ENCODE measurements at regions not wholly inside any gene's neighbourhood (a gene's known extent, or its start where the extent isn't known, plus 50 kb on each side); places are given as distances from the start of the nearest gene placed in this dataset.
"Not testable (repeated sequence)": the region's sequence is repeated elsewhere in the genome, so short reads cannot be mapped to it uniquely, and the experiment has no call there.

DNA sequence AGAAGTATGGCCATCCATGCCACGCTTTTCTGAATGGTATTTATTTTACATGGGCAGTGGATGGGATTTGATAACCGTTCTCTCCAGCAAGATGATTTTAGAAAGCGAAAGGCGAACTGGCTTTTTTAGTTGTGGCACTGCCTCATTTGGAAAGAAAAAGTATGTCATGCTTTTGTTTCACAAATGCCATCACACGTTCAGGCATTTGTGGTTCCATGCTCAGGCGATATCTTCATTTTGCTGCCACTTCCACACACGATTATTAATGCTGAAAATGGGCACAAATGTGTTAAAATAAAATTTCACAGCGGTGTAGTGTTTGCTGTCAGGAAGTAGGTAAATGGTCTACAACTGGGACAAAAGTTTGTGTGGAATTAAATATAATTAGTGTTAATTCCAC, 328.1 kb downstream of the BCL2L11 start:
- H3K9me3 ChIP-seq (ENCODE audit: control insufficient read depth in 2 of 2, insufficient read depth in 1 of 2, low read length in 1 of 2); H3K4me1 ChIP-seq (ENCODE audit: control insufficient read depth in 2 of 2, insufficient read depth in 2 of 2, low read length in 2 of 2); H3K4me3 ChIP-seq (ENCODE audit: low read length in 2 of 2); H3K36me3 ChIP-seq (ENCODE audit: control insufficient read depth in 2 of 2, insufficient read depth in 2 of 2, low read length in 1 of 2); DNase-seq (ENCODE audit: low read depth in 6 of 9, low spot score in 9 of 9); H3K27ac ChIP-seq (ENCODE audit: low read depth in 1 of 2, low read length in 1 of 2); H3K27me3 ChIP-seq (ENCODE audit: control insufficient read depth in 2 of 2, insufficient read depth in 1 of 2, low read length in 1 of 2): not testable (repeated sequence)
- no CpG with 5 or more reads among the region's 8 CpGs for WGBS

GRCh38 chr2:111450526-111450925, 329.8 kb downstream of the BCL2L11 start:
- DNase-seq (ENCODE audit: low read depth in 6 of 9, low spot score in 9 of 9); H3K4me1 ChIP-seq (ENCODE audit: control insufficient read depth in 2 of 2, insufficient read depth in 2 of 2, low read length in 2 of 2); H3K9me3 ChIP-seq (ENCODE audit: control insufficient read depth in 2 of 2, insufficient read depth in 1 of 2, low read length in 1 of 2); H3K27ac ChIP-seq (ENCODE audit: low read depth in 1 of 2, low read length in 1 of 2); H3K36me3 ChIP-seq (ENCODE audit: control insufficient read depth in 2 of 2, insufficient read depth in 2 of 2, low read length in 1 of 2); H3K27me3 ChIP-seq (ENCODE audit: control insufficient read depth in 2 of 2, insufficient read depth in 1 of 2, low read length in 1 of 2); H3K4me3 ChIP-seq (ENCODE audit: low read length in 2 of 2): not testable (repeated sequence)
- 85% methylated on average over 3 of the region's 6 CpGs for WGBS

DNA sequence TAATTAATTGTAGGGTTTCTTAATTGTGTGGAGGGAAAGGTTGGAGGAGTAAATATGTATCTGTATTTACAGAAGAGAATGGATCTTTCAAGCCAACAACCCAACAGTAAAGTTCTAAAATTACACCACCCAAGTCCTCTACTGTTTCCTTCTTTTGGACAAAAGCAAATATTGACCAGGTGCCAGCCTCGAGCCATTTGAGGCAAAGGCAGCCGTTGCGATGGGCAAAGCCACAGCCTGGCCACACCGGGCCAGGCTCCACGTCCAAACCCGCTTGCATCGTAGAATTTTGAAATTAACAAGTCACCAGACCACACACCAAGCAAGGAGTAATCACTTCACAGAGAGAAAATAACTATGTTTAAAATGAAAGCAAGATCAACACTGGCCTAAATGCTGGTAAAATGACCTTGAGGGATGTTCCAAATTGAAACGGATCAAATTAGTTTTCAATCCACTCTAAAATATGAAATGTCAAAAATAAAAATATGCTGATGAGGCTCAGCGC, 331.0 kb downstream of the BCL2L11 start:
- not testable (repeated sequence) for H3K27me3 ChIP-seq (ENCODE audit: control insufficient read depth in 2 of 2, insufficient read depth in 1 of 2, low read length in 1 of 2); H3K36me3 ChIP-seq (ENCODE audit: control insufficient read depth in 2 of 2, insufficient read depth in 2 of 2, low read length in 1 of 2); DNase-seq (ENCODE audit: low read depth in 6 of 9, low spot score in 9 of 9); H3K4me1 ChIP-seq (ENCODE audit: control insufficient read depth in 2 of 2, insufficient read depth in 2 of 2, low read length in 2 of 2); H3K27ac ChIP-seq (ENCODE audit: low read depth in 1 of 2, low read length in 1 of 2); H3K4me3 ChIP-seq (ENCODE audit: low read length in 2 of 2); H3K9me3 ChIP-seq (ENCODE audit: control insufficient read depth in 2 of 2, insufficient read depth in 1 of 2, low read length in 1 of 2)
- WGBS = 84% methylated on average over 5 of the region's 9 CpGs

GRCh38 chr2:111452208-111452607, 331.5 kb downstream of the BCL2L11 start:
- not testable (repeated sequence) for H3K4me3 ChIP-seq (ENCODE audit: low read length in 2 of 2); H3K27ac ChIP-seq (ENCODE audit: low read depth in 1 of 2, low read length in 1 of 2); H3K4me1 ChIP-seq (ENCODE audit: control insufficient read depth in 2 of 2, insufficient read depth in 2 of 2, low read length in 2 of 2); H3K36me3 ChIP-seq (ENCODE audit: control insufficient read depth in 2 of 2, insufficient read depth in 2 of 2, low read length in 1 of 2); DNase-seq (ENCODE audit: low read depth in 6 of 9, low spot score in 9 of 9); H3K27me3 ChIP-seq (ENCODE audit: control insufficient read depth in 2 of 2, insufficient read depth in 1 of 2, low read length in 1 of 2); H3K9me3 ChIP-seq (ENCODE audit: control insufficient read depth in 2 of 2, insufficient read depth in 1 of 2, low read length in 1 of 2)
- 92% methylated on average over 5 of the region's 7 CpGs for WGBS

- not testable (repeated sequence) for H3K4me1 ChIP-seq (ENCODE audit: control insufficient read depth in 2 of 2, insufficient read depth in 2 of 2, low read length in 2 of 2); H3K27me3 ChIP-seq (ENCODE audit: control insufficient read depth in 2 of 2, insufficient read depth in 1 of 2, low read length in 1 of 2); DNase-seq (ENCODE audit: low read depth in 6 of 9, low spot score in 9 of 9); H3K4me3 ChIP-seq (ENCODE audit: low read length in 2 of 2); H3K27ac ChIP-seq (ENCODE audit: low read depth in 1 of 2, low read length in 1 of 2); H3K9me3 ChIP-seq (ENCODE audit: control insufficient read depth in 2 of 2, insufficient read depth in 1 of 2, low read length in 1 of 2); H3K36me3 ChIP-seq (ENCODE audit: control insufficient read depth in 2 of 2, insufficient read depth in 2 of 2, low read length in 1 of 2)
- WGBS = no CpG with 5 or more reads among the region's 2 CpGs
These were observed 332.6 kb downstream of the BCL2L11 start for GRCh38 chr2:111453308-111453707.

- H3K27ac ChIP-seq (ENCODE audit: low read depth in 1 of 2, low read length in 1 of 2); H3K9me3 ChIP-seq (ENCODE audit: control insufficient read depth in 2 of 2, insufficient read depth in 1 of 2, low read length in 1 of 2); H3K4me3 ChIP-seq (ENCODE audit: low read length in 2 of 2); H3K36me3 ChIP-seq (ENCODE audit: control insufficient read depth in 2 of 2, insufficient read depth in 2 of 2, low read length in 1 of 2); H3K4me1 ChIP-seq (ENCODE audit: control insufficient read depth in 2 of 2, insufficient read depth in 2 of 2, low read length in 2 of 2); DNase-seq (ENCODE audit: low read depth in 6 of 9, low spot score in 9 of 9); H3K27me3 ChIP-seq (ENCODE audit: control insufficient read depth in 2 of 2, insufficient read depth in 1 of 2, low read length in 1 of 2): not testable (repeated sequence)
- no CpG with 5 or more reads among the region's 2 CpGs for WGBS
These were observed 333.1 kb downstream of the BCL2L11 start for GRCh38 chr2:111453816-111454215.

DNA sequence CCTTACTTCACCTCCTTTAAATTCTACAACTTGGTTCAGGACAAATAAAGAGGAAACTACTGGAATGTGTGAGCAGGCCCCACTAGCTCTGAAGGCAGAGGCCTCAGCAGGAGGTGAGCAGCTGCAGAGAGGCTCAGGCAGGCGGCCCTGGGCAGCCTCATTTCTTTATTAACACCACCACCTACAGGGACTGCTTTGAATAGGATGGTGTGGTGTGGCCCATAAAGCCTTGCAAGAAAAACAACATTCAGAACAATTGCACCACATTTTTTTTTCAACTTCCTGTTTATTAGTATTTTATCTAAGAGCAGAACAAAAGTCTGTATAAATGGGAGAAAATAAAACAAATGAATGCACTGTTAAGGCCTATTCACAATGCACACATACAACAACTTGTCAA, 333.7 kb downstream of the BCL2L11 start:
- H3K27me3 ChIP-seq (ENCODE audit: control insufficient read depth in 2 of 2, insufficient read depth in 1 of 2, low read length in 1 of 2); H3K27ac ChIP-seq (ENCODE audit: low read depth in 1 of 2, low read length in 1 of 2); H3K4me1 ChIP-seq (ENCODE audit: control insufficient read depth in 2 of 2, insufficient read depth in 2 of 2, low read length in 2 of 2); H3K4me3 ChIP-seq (ENCODE audit: low read length in 2 of 2); H3K36me3 ChIP-seq (ENCODE audit: control insufficient read depth in 2 of 2, insufficient read depth in 2 of 2, low read length in 1 of 2); H3K9me3 ChIP-seq (ENCODE audit: control insufficient read depth in 2 of 2, insufficient read depth in 1 of 2, low read length in 1 of 2): not testable (repeated sequence)
- peak in 1 of 9 donors; percentile 52 for DNase-seq (ENCODE audit: low read depth in 6 of 9, low spot score in 9 of 9)
- WGBS = 20% methylated on average over 1 of the region's 1 CpG

DNA sequence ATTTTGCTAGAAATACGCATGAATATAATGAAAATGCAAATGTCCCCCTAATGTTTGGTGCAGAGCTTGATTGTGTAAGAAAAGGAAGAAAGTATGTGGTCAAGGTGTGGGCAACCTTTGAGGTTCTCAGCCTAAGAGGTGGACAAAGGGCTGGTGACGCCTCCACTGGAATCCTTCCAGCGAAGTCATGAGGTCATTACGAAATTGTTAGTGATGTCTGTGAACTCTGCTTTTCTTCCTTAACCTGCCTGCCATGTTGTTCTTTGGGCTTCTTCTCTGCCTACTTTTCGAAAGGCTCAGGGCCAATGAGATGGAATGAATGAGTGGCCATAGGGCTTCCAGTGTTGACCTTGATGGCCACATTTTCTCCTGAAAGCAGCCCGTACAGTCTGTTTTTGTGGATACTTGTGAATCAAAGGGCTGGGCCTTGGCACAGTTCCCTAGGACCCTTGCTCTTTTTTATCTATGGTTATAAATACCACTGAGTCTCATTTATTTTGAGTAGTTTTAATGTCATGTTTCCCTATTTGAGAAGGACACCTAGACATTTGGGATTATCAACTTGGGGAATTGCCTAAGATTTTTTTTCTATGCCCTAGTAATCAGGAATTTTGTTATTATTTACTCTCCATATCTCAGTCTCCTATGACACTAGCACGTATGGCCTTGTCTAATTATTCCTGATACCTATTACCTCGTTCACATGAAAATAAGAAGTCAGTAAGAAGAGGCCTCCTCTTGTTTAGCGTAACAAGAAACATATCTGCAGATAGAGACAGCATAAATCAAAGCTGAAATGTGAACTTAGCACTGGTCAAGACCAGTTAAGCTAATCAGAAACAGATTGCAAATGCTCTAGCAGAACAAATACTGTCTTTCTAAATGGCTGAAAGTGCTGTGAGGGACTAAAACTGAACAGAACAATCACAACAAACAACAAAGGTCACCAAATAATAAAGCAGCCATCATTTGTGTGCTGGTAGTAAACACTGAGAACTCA, 334.6 kb downstream of the BCL2L11 start:
- H3K9me3 ChIP-seq (ENCODE audit: control insufficient read depth in 2 of 2, insufficient read depth in 1 of 2, low read length in 1 of 2); H3K27me3 ChIP-seq (ENCODE audit: control insufficient read depth in 2 of 2, insufficient read depth in 1 of 2, low read length in 1 of 2); DNase-seq (ENCODE audit: low read depth in 6 of 9, low spot score in 9 of 9); H3K4me3 ChIP-seq (ENCODE audit: low read length in 2 of 2); H3K27ac ChIP-seq (ENCODE audit: low read depth in 1 of 2, low read length in 1 of 2); H3K36me3 ChIP-seq (ENCODE audit: control insufficient read depth in 2 of 2, insufficient read depth in 2 of 2, low read length in 1 of 2); H3K4me1 ChIP-seq (ENCODE audit: control insufficient read depth in 2 of 2, insufficient read depth in 2 of 2, low read length in 2 of 2): not testable (repeated sequence)
- WGBS = 98% methylated on average over 9 of the region's 9 CpGs

DNA sequence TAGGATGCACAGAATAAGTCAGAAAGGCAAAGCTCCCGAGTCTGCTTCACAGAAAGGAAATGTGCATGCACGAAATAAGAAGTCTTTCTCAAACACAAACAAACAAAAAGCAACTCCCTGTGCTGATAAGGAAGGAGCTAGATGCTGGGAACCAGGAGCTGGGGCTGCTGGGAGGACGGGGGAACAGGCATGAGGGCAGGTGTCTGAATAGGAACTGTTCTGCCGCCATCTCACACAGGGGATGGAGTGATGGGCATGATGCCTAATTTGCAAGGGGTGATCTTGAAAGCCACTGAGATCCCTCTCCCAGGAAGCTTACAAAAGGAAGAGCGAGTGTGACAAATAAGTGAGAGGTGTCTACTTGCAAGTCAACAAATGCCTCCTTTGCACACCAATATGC, 336.5 kb downstream of the BCL2L11 start:
- not testable (repeated sequence) for H3K4me3 ChIP-seq (ENCODE audit: low read length in 2 of 2); H3K4me1 ChIP-seq (ENCODE audit: control insufficient read depth in 2 of 2, insufficient read depth in 2 of 2, low read length in 2 of 2); H3K9me3 ChIP-seq (ENCODE audit: control insufficient read depth in 2 of 2, insufficient read depth in 1 of 2, low read length in 1 of 2); H3K27ac ChIP-seq (ENCODE audit: low read depth in 1 of 2, low read length in 1 of 2); DNase-seq (ENCODE audit: low read depth in 6 of 9, low spot score in 9 of 9); H3K27me3 ChIP-seq (ENCODE audit: control insufficient read depth in 2 of 2, insufficient read depth in 1 of 2, low read length in 1 of 2); H3K36me3 ChIP-seq (ENCODE audit: control insufficient read depth in 2 of 2, insufficient read depth in 2 of 2, low read length in 1 of 2)
- WGBS = 94% methylated on average over 2 of the region's 5 CpGs

Measured in thymus (tissue), 11 donors.